HG03457 (cell line): ENCODE measurements at regions not wholly inside any gene's neighbourhood (a gene's known extent, or its start where the extent isn't known, plus 50 kb on each side); places are given as distances from the start of the nearest gene placed in this dataset.

Source experiments
- ATAC-seq: cut with Tn5 transposase; IDR thresholded peaks from one replicate; pipeline ENCODE4 v1.9.1; 2021; ENCODE audit warnings: moderate number of reproducible peaks; ENCODE audit not compliant: unreplicated experiment

DNA sequence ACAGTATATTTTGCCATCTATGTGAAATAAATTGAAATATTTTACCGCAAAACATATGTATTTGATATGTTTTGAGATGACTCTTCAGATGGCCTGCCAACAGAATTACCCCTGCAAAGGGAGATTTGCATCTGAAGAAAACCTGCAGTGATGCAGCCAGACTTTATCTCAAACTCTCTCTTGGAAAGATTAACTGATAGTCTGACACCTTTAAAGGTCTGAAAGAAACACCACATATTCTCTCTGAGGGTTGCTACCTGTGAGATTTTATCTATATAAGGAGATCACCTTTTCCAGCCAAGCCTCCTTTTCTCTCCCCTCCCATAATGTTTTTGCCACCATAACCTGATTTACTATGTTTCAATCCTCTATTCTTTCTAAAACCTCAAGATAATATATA is 1106.3 kb upstream of the IGFBP7 start:
- ATAC-seq = no peak

DNA sequence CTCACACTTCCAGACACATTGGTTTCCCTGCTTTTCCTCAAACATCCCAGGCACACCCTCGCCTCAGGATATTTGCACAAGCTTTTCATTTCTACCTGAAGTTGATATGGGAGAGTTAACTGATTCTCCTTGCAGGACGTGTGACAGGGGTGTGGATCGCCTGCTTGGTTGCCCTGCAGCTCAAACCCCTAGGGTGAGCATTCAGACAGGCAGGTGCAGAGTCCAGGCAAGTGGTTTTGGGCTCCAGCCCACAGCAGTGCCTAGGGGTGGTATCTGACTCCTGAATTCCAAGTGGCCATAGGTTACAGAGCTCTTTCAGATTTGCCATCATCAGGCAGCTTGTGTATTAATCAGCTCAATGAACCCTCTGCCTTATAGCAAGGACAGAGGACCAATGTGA is 1104.2 kb upstream of the IGFBP7 start:
- ATAC-seq = no peak

- no peak for ATAC-seq
Observed at GRCh38 chr4:58209551-58209950, 1099.4 kb upstream of the IGFBP7 start.

GRCh38 chr4:58209001-58209400 is 1098.8 kb upstream of the IGFBP7 start:
- ATAC-seq = no peak

DNA sequence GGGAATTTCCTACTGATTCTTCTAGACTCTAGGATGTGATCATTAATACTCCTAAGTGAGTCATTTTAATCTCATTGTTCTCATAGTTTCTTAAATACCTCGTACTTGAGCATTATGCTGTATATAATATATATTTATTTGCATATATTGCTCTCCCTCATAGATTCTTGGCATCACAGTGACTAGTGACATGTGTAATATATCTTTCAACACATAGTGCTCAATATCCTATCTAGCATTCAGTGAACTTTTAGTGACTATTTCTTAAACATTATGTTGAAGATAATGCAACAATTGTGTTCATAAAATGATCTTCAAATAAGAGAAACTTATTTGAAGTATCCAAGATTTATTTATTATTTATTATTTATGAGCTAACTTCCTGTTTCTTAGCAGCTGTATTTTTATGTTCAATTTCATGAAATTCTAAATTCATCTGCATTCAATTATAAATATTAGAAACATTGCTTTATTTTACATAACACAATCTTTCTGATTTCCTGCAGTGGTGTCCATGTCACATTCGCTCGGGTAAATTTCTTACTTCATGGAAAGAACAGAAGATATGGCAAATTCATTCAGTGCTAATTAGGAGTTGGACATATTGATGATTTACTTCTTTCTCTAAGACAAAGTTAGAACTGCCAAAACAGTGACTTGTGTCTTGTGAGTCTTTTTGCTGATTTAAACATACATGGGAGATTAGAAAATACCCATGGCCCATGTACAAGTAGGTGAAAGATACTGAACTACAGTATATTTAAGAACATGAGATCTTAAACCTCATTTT is 1095.5 kb upstream of the IGFBP7 start:
- ATAC-seq = no peak

DNA sequence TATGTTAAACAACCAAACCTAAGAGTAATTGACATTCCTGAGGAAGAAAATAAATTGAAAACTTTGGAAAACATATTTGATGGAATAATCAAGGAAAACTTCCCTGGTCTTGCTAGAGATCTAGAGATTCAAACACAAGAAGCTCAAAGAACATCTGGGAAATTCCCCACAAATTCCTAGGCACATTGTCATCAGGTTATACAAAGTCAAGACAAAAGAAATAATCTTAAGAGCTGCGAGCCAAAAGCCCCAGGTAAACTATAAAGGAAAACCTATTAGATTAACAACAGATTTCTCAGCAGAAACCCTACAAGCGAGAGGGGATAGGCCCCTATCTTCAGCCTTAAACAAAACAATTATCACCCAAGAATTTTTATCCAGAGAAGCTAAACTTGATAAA is 1082.0 kb upstream of the IGFBP7 start:
- no peak for ATAC-seq

DNA sequence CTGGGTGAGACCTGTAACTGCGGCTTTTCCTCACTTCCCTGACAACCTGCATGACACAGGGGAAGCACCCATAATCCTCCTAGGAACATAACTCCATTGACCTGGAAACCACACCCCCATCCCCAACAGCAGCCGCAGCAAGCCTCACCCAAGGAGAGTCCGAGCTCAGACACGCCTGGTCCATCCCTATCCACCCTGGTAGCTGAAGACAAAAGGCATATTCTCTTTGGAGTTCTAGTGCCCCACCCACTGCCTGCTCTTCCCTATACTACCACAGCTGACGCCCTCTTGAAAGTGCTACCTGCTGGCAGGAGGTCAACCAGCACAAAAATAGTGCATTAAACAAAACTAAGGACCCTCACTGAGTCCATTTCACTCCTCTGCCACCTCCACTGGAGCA is 1080.9 kb upstream of the IGFBP7 start:
- ATAC-seq = no peak

- ATAC-seq = no peak
Observed at GRCh38 chr4:58188316-58188715, 1078.1 kb upstream of the IGFBP7 start.

DNA sequence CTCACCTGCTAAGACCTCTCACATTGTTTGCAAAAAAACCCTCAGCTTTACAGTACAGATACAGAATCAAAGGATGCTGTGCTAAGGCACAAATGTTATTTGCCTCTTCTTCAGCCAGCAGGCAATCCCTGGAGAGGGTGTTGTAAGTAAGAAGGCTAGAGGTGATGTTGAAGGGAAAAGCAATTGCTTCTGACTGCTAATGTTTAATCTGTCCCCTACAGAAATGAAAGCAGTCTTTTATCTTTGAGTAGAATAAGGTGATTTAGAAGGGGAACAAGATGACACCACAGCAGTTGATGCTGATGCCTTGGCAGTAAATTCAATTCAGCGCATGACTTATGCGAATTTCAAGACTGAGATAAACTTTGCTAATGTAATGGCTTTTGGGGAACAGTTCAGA is 1064.8 kb upstream of the IGFBP7 start:
- no peak for ATAC-seq

DNA sequence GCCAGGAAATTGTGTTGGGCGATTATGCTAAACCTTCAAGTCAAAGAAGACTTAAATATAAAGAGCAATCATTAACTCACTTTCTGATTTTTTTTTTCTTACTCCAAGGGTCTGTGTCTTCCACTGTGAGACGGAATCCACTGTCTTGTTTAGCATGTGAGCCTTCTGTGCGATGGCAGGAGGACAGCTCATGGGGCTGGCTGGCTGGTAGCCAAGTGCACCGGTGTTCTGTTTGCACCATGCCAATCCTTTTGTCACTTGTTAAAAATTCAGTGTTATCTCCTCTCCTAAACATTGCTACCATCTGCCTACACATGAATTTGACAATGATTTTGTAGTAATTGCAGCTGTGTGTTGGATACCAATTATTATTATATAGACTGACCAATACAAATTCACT is 1056.3 kb upstream of the IGFBP7 start:
- no peak for ATAC-seq

- ATAC-seq = no peak
Observed at GRCh38 chr4:58163156-58163555, 1053.0 kb upstream of the IGFBP7 start.

GRCh38 chr4:58149404-58150085 is 1039.4 kb upstream of the IGFBP7 start:
- ATAC-seq = no peak

GRCh38 chr4:58144721-58145120 is 1034.5 kb upstream of the IGFBP7 start:
- ATAC-seq = no peak

GRCh38 chr4:58138786-58139668 is 1028.8 kb upstream of the IGFBP7 start:
- ATAC-seq = no peak

- ATAC-seq = no peak
Observed at GRCh38 chr4:58136604-58137003, 1026.4 kb upstream of the IGFBP7 start.

DNA sequence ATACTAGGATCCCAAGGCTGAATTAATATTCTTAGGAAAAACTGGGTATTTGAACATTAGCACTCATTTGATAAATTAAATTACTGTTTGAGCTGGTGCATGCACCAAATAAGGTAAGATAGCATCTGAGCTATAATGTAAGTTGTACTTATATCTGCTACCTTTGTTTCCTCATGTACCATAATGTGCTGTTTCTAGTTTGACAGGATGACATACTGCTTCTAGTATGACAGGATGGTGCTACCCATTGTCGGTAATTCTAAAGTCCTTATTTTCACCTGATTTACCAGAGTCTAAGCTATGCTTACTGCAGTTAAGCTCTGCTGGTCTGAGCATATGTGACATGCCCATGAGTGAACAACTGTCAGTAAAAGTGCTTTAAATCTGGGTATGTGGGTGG is 1017.5 kb upstream of the IGFBP7 start:
- ATAC-seq = no peak

DNA sequence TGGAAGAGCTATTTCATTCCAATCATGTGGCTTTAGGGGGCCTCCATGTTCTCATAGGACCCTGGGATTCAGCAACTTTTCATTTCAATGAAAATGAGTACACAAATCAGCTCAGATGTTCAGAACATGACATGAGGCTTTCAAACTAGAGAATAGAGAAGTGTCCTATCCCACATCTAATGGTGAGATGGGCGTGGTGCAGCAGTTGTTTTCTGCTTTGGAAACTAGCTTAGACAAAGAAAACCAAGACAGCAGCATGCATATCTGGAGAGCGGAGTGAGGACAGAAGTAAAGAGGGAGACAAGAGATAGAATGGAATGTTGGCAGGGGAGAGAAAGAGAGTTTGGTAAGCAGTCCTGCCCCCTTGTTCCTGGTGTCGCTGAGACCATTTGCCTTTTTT is 1009.1 kb upstream of the IGFBP7 start:
- ATAC-seq = no peak

GRCh38 chr4:58113126-58113525 is 1002.9 kb upstream of the IGFBP7 start:
- no peak for ATAC-seq

DNA sequence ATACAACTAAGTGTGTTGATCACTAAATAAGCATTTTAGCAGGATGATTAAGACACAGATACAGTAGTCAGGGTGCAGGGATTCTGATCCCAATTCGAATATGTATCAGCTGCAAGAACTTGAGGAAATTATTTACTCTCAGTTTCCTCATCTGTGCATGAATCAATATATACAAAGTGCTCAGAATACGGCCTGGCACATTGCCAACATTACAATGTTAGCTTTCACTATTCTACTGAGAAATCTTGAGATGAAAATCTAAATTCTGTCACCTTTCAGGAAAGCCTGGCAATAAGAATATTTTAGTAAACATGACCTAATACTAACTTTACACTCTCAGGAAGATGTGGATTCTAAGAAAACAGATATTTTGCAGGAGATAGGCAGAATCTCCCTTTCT is 1001.6 kb upstream of the IGFBP7 start:
- no peak for ATAC-seq

DNA sequence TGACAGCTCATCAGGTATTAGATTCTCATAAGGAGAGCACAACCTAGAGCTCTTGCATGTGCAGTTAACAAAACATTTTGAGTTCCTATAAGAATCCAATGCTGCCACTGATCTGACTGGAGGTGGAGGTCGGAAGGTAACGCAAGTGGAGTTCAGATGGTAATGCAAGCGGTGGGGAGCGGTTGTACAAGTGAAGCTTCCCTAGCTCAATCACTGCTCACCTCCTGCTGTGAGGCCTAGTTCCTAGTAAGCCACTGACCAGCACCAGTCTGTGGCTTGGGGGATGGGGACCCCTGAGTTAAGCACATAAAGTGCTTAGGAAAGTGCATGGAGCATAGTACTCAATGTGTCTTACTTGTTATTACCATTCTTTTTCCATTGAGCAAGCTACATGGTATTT is 983.2 kb upstream of the IGFBP7 start:
- no peak for ATAC-seq

GRCh38 chr4:58090539-58090938 is 980.4 kb upstream of the IGFBP7 start:
- no peak for ATAC-seq

- no peak for ATAC-seq
Observed at GRCh38 chr4:58081356-58081755, 971.2 kb upstream of the IGFBP7 start.
